Hindlimb muscle (tissue), 1 donor: ENCODE measurements at regions not wholly inside any gene's neighbourhood (a gene's known extent, or its start where the extent isn't known, plus 50 kb on each side); places are given as distances from the start of the nearest gene placed in this dataset.

ENCODE experiments used
- DNase-seq: peaks from one replicate; pipeline ENCODE4 v3.0.0-alpha.2; 2013

- DNase-seq = no peak
These were observed 175.6 kb upstream of the BMPER start for GRCh38 chr7:33729726-33730125.

DNA sequence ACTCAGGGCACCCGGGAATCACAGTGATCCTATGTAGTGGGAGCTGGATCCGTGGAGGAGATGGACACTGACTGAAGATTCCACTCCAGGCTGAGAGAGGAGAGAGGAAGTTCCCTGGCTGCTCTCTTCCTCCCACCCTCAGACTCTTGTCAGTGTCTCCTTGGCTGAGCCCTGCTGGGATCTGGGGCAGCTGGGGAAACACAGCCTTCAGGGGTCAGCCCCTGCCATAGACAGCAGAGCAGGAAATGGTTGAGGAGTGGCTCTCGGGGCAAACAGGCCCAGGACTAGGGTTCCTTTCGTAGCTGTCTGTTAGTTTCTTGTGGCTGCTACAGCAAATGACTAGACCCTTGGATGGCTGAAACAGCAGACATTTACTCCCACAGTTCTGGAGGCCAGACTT, 174.4 kb upstream of the BMPER start:
- no peak for DNase-seq

DNA sequence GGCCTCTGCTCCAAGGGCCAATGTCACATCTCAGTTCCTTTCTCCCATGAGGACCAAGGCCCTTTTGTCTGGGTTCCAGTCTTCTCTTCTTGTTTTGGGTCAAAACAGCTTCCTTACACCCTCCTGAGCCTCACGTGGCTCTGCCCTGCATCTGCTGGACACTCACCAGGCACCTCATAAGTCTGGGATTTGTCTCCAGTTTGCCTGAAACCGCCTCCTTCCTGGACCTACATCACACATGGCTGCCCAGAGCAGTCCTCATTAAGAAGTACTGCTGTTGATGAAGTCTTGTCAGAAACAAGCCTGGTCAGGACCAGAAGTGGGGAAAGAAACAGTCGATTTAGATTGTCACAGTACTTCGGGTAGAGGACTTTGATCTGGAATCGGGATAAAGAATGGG, 173.4 kb upstream of the BMPER start:
- no peak for DNase-seq

GRCh38 chr7:33732462-33732861, 172.9 kb upstream of the BMPER start:
- DNase-seq = no peak

GRCh38 chr7:33733870-33734650, 171.3 kb upstream of the BMPER start:
- DNase-seq = no peak

GRCh38 chr7:33735403-33735802, 169.9 kb upstream of the BMPER start:
- no peak for DNase-seq

DNA sequence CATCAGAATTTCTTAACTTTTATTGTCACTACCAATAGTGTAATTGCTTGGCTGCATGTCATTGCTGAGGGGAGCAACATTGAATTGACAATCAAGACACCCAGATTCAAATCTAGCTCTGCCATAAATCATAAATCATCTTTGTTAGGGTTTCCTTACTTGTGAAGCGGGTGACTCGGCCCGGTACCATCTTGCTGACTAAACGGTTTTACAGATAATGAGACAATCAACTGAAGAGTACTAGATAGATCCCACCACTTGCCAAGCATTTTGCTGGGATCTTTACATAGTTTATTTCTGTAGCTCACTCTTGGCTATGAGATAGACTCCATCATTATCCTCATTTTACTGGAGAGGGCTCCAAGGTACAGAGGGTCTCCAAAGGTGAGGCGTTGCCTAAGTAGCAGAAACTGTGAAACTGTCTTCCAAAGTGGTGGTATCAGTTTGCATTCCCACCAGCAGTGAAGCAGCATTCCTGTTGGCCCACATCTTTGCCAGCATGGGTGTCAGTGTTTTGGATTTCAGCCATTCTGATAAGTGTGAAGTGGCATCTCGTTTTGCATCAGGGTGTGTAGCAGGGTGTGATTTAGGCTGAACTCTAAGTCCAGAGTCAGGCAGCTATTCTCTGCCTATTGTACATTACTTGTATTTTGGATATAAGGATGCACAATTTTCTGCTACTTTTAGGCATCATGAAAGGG, 168.7 kb upstream of the BMPER start:
- no peak for DNase-seq

- DNase-seq = no peak
These were observed 166.9 kb upstream of the BMPER start for GRCh38 chr7:33738260-33738935.

DNA sequence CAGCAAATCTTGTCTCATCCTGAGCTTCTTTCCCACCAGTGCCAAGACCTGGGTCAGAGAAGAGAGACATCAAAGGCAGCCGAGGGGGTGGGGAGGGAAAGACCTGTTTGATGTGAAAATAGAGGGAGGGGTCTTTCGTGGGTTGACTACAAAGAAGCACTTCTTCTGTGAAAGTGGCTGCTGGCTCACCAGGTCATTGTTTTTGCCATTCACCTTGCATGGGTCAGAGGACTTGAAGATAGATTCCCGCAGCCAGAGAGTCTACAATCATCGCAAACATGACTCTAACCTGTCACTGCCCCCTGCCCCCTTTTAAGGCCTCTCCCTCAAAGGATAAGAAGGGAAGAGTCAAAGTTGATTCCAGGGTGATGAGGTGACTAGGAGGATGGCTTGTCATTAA, 166.1 kb upstream of the BMPER start:
- DNase-seq = no peak

- DNase-seq = no peak
These were observed 162.8 kb upstream of the BMPER start for GRCh38 chr7:33742521-33742920.

- no peak for DNase-seq
These were observed 162.2 kb upstream of the BMPER start for GRCh38 chr7:33742999-33743587.

DNA sequence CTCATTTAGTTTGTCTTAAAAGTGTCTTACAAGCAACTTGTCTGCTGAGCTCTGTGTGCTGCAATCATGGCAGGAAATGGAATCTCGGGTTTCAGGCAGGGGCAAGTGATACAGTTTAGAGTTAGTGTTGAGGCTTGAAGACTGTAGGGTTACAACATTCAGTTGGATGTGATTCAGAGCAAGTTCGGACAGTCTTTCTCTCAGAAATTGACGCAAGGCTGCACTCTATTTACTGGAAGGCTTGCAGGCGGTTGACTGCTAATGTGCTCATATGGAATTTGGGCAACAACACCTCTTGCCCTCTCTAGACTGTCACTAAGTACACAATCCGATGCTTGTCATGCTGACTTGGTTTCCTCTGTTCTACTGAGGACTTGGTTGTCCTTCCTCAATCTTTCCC, 161.7 kb upstream of the BMPER start:
- DNase-seq = no peak

DNA sequence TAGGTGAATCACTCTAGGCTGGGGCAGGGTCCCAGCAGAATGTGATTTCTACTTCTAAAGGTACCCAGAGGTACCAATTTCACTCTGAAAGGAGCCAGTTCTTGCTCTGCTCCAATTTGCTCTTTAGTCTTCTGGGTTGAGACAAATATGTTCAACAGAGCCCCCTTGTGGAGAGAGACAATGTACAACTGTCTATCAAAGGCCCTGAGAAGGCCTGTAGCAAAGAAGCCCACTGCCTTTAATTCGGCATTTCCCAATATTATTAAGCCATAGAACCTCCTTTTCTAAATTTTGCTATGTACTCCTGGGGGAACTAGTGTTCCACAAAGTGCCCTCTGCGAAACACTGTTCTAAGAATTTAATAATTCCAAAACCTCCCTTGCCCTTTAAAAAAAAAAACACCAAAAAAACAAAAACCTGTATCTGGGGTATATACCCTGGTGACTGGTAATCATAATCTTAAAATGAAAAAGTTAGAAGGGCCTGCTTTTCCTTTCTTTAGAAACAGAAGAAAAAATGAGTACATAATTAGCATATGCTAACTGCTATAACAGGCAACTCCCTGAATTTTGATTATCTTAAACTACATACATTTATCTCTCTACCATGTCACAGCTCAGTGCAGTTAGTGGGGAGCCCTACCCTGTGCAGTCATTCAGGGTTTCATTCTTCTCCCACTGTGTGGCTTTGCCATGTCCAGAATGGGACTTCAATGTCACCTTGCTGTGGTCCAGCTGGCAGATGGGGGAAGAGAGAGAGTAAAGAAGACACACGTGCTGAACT, 160.9 kb upstream of the BMPER start:
- no peak for DNase-seq

GRCh38 chr7:33745934-33746333, 159.4 kb upstream of the BMPER start:
- DNase-seq = no peak

DNA sequence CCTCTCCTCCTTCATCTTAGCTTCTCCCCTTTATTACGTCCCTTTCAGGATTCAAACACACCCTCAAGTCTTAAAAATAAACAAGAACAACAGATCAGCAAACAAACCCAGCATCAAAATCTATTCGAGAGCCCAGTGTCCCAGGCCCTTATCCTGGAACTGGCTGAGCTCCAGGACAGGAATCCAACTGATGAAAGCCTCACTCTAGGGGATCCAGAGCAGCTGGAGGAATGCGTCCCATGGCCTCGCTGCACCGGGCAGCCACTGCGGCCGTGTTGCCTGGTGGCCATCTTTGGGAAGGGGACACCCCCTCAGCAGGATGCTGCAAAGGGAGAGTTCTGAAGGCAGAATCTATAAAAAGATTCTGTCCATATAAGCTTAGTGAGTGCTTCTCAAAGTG, 156.5 kb upstream of the BMPER start:
- no peak for DNase-seq

GRCh38 chr7:33750177-33750576, 155.2 kb upstream of the BMPER start:
- no peak for DNase-seq

DNA sequence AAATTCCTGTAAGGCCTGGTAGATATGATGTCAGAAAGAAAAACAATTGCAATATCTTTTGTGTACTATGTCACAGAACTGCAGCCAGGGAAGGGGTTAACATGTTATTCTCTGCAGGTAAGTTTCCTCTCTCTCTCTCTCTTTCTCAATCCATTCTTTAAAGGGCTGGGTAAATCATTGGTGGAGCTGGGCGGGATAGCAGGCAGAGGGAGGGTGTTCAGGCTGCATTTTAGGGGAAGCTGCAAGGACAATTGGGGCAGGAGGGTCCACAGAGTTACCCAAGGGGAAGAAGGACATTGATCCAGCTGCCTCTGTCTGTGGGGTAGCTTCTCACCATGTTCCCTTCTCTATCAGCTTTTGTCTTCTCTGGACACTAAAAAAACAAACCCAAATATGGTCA, 153.9 kb upstream of the BMPER start:
- no peak for DNase-seq

DNA sequence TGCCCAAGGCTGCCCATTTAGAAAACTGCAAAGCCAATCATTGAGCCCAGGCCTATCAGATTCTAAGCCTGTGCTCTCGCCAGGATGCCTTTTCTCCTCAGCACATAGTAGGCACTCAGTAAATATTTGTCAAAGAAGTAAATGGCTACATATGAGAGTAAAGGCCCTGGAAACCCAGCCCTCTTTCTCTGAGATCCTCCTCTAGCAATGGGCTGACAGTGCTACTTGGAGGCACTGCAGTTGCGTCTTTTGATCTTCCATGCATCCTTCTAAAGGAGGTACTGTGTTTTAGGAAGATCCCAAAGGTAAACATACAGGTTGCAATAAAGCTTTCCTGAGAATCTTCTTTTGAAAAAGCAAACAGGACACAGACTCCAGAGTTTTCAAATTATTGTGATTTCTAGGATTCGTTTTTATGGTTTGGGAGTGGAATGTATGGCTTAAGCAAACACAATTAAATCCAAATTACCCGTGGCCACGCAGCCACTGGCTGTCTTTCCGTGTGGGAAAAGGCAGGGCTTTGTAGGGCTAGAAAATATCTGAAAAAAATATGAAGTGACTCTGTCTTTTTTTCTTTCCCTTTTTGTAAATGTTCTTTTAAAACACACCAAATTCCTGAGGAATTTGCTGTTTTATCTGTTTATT, 151.3 kb upstream of the BMPER start:
- no peak for DNase-seq

DNA sequence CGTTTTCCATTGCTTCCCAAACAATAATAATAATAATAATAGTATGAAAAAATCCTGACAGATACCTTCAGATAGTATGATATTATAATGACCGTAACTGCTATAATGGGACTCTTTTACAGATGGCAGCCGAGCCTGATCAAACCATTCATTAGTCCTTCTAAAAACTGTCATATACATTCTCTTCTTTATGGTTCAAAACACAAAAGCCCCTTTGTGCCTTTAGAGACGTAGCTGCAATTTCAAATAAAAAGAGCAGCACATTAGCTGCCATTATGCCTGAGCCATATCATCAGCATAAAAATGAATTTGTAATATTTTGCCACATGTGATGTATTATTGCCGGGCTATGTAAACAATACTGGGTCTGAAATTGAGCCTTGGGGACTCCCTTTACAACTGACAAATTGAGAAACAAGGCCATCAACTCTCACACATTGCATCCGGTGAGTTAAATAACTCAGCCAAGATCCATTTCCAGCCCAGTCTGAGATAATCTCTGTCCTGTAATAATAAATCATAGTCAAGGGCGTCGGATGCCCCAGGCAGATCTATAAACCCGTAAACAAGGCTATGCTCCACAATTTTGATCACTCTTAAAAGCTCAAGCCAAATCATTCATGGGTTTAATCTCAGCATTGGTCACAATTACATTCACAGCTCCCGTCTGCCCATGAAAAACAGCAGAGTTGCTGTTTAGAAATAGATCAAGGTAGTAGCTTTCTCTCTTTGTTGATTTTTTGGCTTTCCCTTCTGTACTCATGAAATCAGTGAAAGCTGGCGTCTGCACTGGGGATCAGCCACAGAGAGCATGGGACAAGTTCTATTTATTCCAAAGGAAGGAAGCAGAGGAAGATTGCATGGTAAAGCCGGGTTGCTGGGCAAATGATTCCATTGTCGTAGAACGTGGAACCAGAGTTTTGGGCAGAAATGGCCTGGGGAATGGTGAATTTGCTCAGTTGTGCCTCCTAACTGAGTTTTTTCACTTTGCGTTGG, 150.1 kb upstream of the BMPER start:
- no peak for DNase-seq

- DNase-seq = no peak
These were observed 148.3 kb upstream of the BMPER start for GRCh38 chr7:33757050-33757449.
